Cardiac fibroblast (primary cell): ENCODE measurements at regions not wholly inside any gene's neighbourhood (a gene's known extent, or its start where the extent isn't known, plus 50 kb on each side); places are given as distances from the start of the nearest gene placed in this dataset.

Experiments
- DNase-seq, 2 donors: peaks; one replicate each; pipeline versions ENCODE4 v3.0.0 to v3.0.0-alpha.2; 2010; ENCODE audit warnings: low read depth in 2 of 2
- H3K4me3 ChIP-seq, 2 donors: replicated peaks in 1 of 2; 1 replicate in 1 of 2; 2 replicates in 1 of 2; pipeline ENCODE4 v1.5.1; 2011; ENCODE audit warnings: low read depth in 2 of 2, low read length in 2 of 2, mild to moderate bottlenecking in 2 of 2, moderate library complexity in 1 of 2
- CTCF ChIP-seq: IDR thresholded peaks from one replicate; pipeline ENCODE4 v1.5.1; 2011; ENCODE audit warnings: low read depth, mild to moderate bottlenecking, low read length, inconsistent platforms

GRCh38 chr5:125411744-125412560 lies 665.5 kb upstream of the ZNF608 start:
- DNase-seq: peak; percentile 40 to 45
- peak overlapping the region in 1 of 2 donors; percentile 16 for H3K4me3 ChIP-seq
- TF ChIP-seq CTCF: peak; percentile 12

- peak overlapping the region in 1 of 2 donors; percentile 6 for H3K4me3 ChIP-seq
- peak; percentile 80 to 87 for DNase-seq
Measured at GRCh38 chr5:125412561-125413495, 666.4 kb upstream of the ZNF608 start.

GRCh38 chr5:125413496-125414274 lies 667.2 kb upstream of the ZNF608 start:
- no peak for DNase-seq
- no peak overlapping the region for H3K4me3 ChIP-seq
- no peak for TF ChIP-seq CTCF

More at GRCh38 chr5:125412561-125413495, 666.4 kb upstream of the ZNF608 start:
- peak; percentile 59 for TF ChIP-seq CTCF

GRCh38 chr5:125415126-125415525 lies 668.7 kb upstream of the ZNF608 start:
- TF ChIP-seq CTCF: no peak
- no peak overlapping the region for H3K4me3 ChIP-seq
- no peak for DNase-seq

- no peak for TF ChIP-seq CTCF
- no peak for DNase-seq
Measured at GRCh38 chr5:125416055-125416454, 669.6 kb upstream of the ZNF608 start.

GRCh38 chr5:125421006-125421405 lies 674.6 kb upstream of the ZNF608 start:
- H3K4me3 ChIP-seq: no peak overlapping the region
- no peak for TF ChIP-seq CTCF
- no peak for DNase-seq

More at GRCh38 chr5:125416055-125416454, 669.6 kb upstream of the ZNF608 start:
- no peak overlapping the region for H3K4me3 ChIP-seq
